ENCODE measurements at regions not wholly inside any gene's neighbourhood (a gene's known extent, or its start where the extent isn't known, plus 50 kb on each side); places are given as distances from the start of the nearest gene placed in this dataset.

DNA sequence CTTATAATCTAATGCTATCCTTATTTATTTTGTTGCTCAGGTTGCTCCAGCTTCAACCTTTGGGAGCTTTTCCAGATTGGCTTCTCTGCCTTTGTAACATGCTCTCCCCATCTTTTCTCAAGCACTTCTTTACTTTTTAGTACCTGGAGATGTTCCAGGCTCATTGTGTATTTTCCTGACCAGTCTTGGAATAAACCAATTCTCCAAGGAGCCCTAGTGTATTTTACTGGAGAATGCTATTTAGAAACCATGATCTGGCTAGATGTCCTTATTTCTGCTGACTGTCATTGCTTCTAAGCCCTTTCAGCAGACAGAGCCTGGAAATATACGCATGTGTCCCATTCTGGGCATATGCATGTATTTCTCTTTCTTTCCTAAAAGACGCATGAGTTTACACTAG, 95.7 kb downstream of the EMX2 start:
- no TSS peak for BruUV-seq (replicated peaks)
- TF ChIP-seq, protein P1, sequence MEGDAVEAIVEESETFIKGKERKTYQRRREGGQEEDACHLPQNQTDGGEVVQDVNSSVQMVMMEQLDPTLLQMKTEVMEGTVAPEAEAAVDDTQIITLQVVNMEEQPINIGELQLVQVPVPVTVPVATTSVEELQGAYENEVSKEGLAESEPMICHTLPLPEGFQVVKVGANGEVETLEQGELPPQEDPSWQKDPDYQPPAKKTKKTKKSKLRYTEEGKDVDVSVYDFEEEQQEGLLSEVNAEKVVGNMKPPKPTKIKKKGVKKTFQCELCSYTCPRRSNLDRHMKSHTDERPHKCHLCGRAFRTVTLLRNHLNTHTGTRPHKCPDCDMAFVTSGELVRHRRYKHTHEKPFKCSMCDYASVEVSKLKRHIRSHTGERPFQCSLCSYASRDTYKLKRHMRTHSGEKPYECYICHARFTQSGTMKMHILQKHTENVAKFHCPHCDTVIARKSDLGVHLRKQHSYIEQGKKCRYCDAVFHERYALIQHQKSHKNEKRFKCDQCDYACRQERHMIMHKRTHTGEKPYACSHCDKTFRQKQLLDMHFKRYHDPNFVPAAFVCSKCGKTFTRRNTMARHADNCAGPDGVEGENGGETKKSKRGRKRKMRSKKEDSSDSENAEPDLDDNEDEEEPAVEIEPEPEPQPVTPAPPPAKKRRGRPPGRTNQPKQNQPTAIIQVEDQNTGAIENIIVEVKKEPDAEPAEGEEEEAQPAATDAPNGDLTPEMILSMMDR (conservative IDR thresholded peaks at IDR 0.05; ENCODE audit: low read depth, low read length): no peak
- TF ChIP-seq EZH2 (IDR thresholded peaks at IDR 0.05; ENCODE audit: borderline replicate concordance, low read depth, low read length, poor library complexity, severe bottlenecking): no peak
- no peaks in the 10 kb centered on the region for H3K36me3 ChIP-seq (ENCODE audit: insufficient read depth, low read length, poor library complexity, severe bottlenecking)
- CTCF ChIA-PET: no interaction called here
- no peak overlapping the region for H3K4me3 ChIP-seq (ENCODE audit: low read depth, low read length, poor library complexity, severe bottlenecking)
- POLR2A ChIA-PET (ENCODE audit: low non-redundant PET): no interaction called here
- intact Hi-C loops (cut with micrococcal nuclease; ENCODE audit: unreplicated experiment): no loop called here
- peaks cover 71% of the 10 kb centered on the region for H3K27me3 ChIP-seq (replicated peaks; ENCODE audit: insufficient read depth, low read depth, low read length, poor library complexity)
- no peak overlapping the region for H3K27ac ChIP-seq (ENCODE audit: low read depth, low read length, poor library complexity, severe bottlenecking)
- H3K9me3 ChIP-seq (ENCODE audit: low read depth, low read length, poor library complexity, severe bottlenecking): no peaks in the 10 kb centered on the region
- no peak for DNase-seq (ENCODE audit: low spot score)
- no peaks in the 10 kb centered on the region for H3K4me1 ChIP-seq (ENCODE audit: insufficient read depth, low read length, poor library complexity, severe bottlenecking)

DNA sequence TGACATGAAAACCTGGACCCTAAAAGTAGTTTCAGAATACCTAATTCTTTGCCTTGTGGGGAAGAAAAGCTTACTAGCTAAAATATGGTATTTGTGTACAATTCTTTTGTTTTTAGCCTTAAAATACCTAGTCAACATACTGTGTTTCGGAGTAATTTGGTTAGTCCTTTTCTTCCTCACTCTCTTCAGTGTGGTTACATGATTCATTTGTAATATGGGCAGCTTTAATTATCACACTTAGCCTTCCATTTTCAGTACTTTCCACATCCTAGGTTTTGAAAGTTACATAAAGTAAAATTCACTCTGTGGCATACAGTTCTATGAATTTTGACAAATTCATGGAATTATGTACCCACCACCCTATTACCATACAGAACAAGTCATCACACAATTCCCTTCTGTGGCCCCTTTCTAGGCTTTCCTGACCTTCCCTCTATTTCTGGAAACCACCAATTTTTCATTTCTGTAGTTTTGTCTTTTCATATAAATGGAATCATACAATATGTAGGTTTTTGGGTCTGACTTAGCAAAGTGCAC, 96.2 kb downstream of the EMX2 start:
- CTCF ChIA-PET: no interaction called here
- H3K4me1 ChIP-seq (ENCODE audit: insufficient read depth, low read length, poor library complexity, severe bottlenecking): no peaks in the 10 kb centered on the region
- POLR2A ChIA-PET (ENCODE audit: low non-redundant PET): no interaction called here
- no peak for DNase-seq (ENCODE audit: low spot score)
- BruUV-seq (replicated peaks): no TSS peak
- no peak for TF ChIP-seq EZH2 (IDR thresholded peaks at IDR 0.05; ENCODE audit: borderline replicate concordance, low read depth, low read length, poor library complexity, severe bottlenecking)
- TF ChIP-seq, protein P1 (conservative IDR thresholded peaks at IDR 0.05; ENCODE audit: low read depth, low read length): no peak
- no peaks in the 10 kb centered on the region for H3K9me3 ChIP-seq (ENCODE audit: low read depth, low read length, poor library complexity, severe bottlenecking)
- no peak overlapping the region for H3K27ac ChIP-seq (ENCODE audit: low read depth, low read length, poor library complexity, severe bottlenecking)
- intact Hi-C loops (cut with micrococcal nuclease; ENCODE audit: unreplicated experiment): no loop called here
- no peaks in the 10 kb centered on the region for H3K36me3 ChIP-seq (ENCODE audit: insufficient read depth, low read length, poor library complexity, severe bottlenecking)
- no peak overlapping the region for H3K4me3 ChIP-seq (ENCODE audit: low read depth, low read length, poor library complexity, severe bottlenecking)
- H3K27me3 ChIP-seq (replicated peaks; ENCODE audit: insufficient read depth, low read depth, low read length, poor library complexity): peaks cover 77% of the 10 kb centered on the region

DNA sequence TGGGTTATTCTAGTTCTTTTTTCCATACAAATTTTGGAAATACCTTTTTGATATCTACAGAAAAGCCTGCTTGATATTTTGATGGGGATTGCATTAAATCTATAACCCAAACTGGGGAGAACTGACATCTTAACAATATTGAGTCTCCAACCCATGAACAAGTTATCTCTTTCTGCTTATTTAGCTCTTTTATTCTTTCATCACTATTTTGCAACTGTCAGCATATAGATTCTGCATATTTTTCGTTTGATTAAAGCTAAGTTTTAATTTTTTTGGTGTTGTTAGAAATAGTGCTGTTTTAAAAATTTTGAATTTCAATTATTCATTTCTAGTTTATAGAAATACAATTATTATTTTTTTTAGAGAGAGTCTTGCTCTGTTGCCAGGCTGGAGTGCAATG, 97.9 kb downstream of the EMX2 start:
- H3K4me3 ChIP-seq (ENCODE audit: low read depth, low read length, poor library complexity, severe bottlenecking): no peak overlapping the region
- POLR2A ChIA-PET (ENCODE audit: low non-redundant PET): no interaction called here
- intact Hi-C loops (cut with micrococcal nuclease; ENCODE audit: unreplicated experiment): no loop called here
- TF ChIP-seq EZH2 (IDR thresholded peaks at IDR 0.05; ENCODE audit: borderline replicate concordance, low read depth, low read length, poor library complexity, severe bottlenecking): no peak
- TF ChIP-seq, protein P1 (conservative IDR thresholded peaks at IDR 0.05; ENCODE audit: low read depth, low read length): no peak
- no TSS peak for BruUV-seq (replicated peaks)
- CTCF ChIA-PET: no interaction called here
- peaks cover 79% of the 10 kb centered on the region for H3K27me3 ChIP-seq (replicated peaks; ENCODE audit: insufficient read depth, low read depth, low read length, poor library complexity)
- H3K36me3 ChIP-seq (ENCODE audit: insufficient read depth, low read length, poor library complexity, severe bottlenecking): no peaks in the 10 kb centered on the region
- no peaks in the 10 kb centered on the region for H3K9me3 ChIP-seq (ENCODE audit: low read depth, low read length, poor library complexity, severe bottlenecking)
- no peak overlapping the region for H3K27ac ChIP-seq (ENCODE audit: low read depth, low read length, poor library complexity, severe bottlenecking)
- H3K4me1 ChIP-seq (ENCODE audit: insufficient read depth, low read length, poor library complexity, severe bottlenecking): no peaks in the 10 kb centered on the region
- DNase-seq (ENCODE audit: low spot score): no peak

Measured in A673 (cell line).